ENCODE measurements at regions not wholly inside any gene's neighbourhood (a gene's known extent, or its start where the extent isn't known, plus 50 kb on each side); places are given as distances from the start of the nearest gene placed in this dataset.

GRCh38 chr10:124250506-124250905 is 157.1 kb upstream of the CHST15 start:
- no peaks in the 10 kb centered on the region for H3K27me3 ChIP-seq (ENCODE audit: control insufficient read depth, insufficient read depth, low read length)
- POLR2A ChIA-PET, result no interaction called here
- CTCF ChIA-PET, result no interaction called here
- TF ChIP-seq, protein P1, sequence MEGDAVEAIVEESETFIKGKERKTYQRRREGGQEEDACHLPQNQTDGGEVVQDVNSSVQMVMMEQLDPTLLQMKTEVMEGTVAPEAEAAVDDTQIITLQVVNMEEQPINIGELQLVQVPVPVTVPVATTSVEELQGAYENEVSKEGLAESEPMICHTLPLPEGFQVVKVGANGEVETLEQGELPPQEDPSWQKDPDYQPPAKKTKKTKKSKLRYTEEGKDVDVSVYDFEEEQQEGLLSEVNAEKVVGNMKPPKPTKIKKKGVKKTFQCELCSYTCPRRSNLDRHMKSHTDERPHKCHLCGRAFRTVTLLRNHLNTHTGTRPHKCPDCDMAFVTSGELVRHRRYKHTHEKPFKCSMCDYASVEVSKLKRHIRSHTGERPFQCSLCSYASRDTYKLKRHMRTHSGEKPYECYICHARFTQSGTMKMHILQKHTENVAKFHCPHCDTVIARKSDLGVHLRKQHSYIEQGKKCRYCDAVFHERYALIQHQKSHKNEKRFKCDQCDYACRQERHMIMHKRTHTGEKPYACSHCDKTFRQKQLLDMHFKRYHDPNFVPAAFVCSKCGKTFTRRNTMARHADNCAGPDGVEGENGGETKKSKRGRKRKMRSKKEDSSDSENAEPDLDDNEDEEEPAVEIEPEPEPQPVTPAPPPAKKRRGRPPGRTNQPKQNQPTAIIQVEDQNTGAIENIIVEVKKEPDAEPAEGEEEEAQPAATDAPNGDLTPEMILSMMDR (IDR thresholded peaks at IDR 0.05; ENCODE audit: low read depth, low read length), result no peak
- no peak overlapping the region for H3K4me3 ChIP-seq (ENCODE audit: low read depth, low read length)
- peaks cover 6% of the 10 kb centered on the region; the same call in 1 of the 2 replicates for H3K9me3 ChIP-seq (ENCODE audit: control insufficient read depth, insufficient read depth, low read length)
- DNase-seq (ENCODE audit: low read depth, low spot score), result no peak
- H3K27ac ChIP-seq (ENCODE audit: low read depth, low read length), result no peak overlapping the region

GRCh38 chr10:124249812-124250432 is 156.5 kb upstream of the CHST15 start:
- CTCF ChIA-PET, result no interaction called here

DNA sequence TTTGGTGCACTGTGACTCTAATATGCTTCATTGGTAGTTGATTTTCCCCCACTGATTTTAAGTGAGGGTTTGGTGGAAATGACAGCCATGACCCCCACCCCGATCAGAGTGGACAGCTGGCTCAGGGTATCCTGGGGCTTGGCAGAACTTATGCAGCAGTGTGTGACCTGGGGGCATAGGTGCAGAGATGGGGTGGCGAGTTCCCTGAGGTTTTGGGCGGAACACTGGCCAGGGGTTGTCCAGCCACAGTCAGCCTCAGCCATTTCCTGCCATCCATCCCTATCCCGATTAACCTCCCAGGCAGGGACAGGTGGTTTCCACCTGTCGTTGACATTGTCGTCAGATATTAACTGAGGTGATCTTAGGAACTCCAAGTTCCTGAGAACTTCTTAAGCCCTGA is 155.8 kb upstream of the CHST15 start:
- no peak overlapping the region for H3K4me3 ChIP-seq (ENCODE audit: low read depth, low read length)
- peaks cover 12% of the 10 kb centered on the region for H3K9me3 ChIP-seq (ENCODE audit: control insufficient read depth, insufficient read depth, low read length)
- TF ChIP-seq, protein P1 (IDR thresholded peaks at IDR 0.05; ENCODE audit: low read depth, low read length), result no peak
- POLR2A ChIA-PET, result no interaction called here
- H3K27me3 ChIP-seq (ENCODE audit: control insufficient read depth, insufficient read depth, low read length), result no peaks in the 10 kb centered on the region
- DNase-seq (ENCODE audit: low read depth, low spot score), result no peak
- H3K27ac ChIP-seq (ENCODE audit: low read depth, low read length), result no peak overlapping the region
- CTCF ChIA-PET, result no interaction called here

More at GRCh38 chr10:124249812-124250432, 156.5 kb upstream of the CHST15 start:
- Histone ChIP-seq H3K27ac (ENCODE audit: low read depth, low read length) (no peak overlapping the region), H3K27me3 (ENCODE audit: control insufficient read depth, insufficient read depth, low read length) (no peaks in the 10 kb centered on the region), H3K9me3 (ENCODE audit: control insufficient read depth, insufficient read depth, low read length) (peaks cover 6% of the 10 kb centered on the region), H3K4me3 (ENCODE audit: low read depth, low read length) (no peak overlapping the region)
- no peak for DNase-seq (ENCODE audit: low read depth, low spot score)
- POLR2A ChIA-PET, result no interaction called here
- TF ChIP-seq, protein P1 (IDR thresholded peaks at IDR 0.05; ENCODE audit: low read depth, low read length), result no peak

DNA sequence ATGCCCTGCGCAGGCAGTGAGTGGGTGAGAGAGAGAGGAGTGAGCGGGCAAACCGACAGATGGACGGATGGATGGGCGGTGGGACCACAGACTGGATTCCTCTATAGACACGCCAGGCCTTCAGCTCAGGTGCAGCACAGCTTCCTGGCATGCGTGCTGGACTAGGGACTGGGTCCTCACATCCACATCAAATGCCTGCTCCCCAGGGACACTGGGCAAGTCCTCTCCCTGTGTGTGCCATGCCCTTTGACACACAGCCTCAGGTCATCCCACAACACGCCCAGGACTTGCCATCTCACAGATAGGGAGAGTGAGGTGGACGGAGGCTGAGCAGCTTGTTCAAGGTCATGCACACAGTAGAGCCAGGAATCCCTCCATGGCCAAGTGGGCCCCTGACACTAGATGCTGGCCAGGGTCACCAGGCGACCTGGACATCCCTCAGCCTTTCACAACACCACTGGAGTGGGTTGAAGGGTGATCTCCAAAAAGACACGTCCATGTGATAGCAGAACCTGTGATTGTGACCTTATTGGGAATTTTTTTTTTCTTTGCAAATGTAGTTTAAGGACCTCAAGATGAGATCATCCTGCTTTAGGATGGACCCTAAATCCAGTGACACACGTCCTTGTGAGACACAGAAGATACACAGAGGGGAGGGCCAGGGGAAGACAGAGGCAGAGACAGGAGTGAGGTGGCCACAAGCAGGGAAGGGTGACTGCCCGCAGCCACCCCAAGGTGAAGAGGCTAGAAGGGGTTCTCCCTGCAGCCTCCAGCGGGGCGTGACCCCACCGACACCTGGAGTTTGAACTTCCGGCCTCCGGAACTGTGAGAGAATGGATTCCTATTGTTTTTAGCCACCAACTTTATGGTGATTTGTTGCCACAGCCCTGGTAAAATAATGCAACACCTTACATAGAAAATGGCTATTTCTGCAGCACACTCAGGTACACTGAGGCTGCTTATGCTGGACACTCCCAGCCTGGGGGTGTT is 155.0 kb upstream of the CHST15 start:
- TF ChIP-seq, protein P1 (IDR thresholded peaks at IDR 0.05; ENCODE audit: low read depth, low read length), result no peak
- Histone ChIP-seq H3K27ac (ENCODE audit: low read depth, low read length) (no peak overlapping the region), H3K9me3 (ENCODE audit: control insufficient read depth, insufficient read depth, low read length) (peaks cover 14% of the 10 kb centered on the region), H3K27me3 (ENCODE audit: control insufficient read depth, insufficient read depth, low read length) (no peaks in the 10 kb centered on the region), H3K4me3 (ENCODE audit: low read depth, low read length) (no peak overlapping the region)
- ChIA-PET POLR2A (no interaction called here), CTCF (no interaction called here)
- DNase-seq (ENCODE audit: low read depth, low spot score), result no peak
